ENCODE measurements at regions not wholly inside any gene's neighbourhood (a gene's known extent, or its start where the extent isn't known, plus 50 kb on each side); places are given as distances from the start of the nearest gene placed in this dataset.

GRCh38 chr13:50071379-50071778, 56.1 kb downstream of the KCNRG start:
- intact Hi-C loops (cut with micrococcal nuclease): no loop called here
- DNase-seq (no peak), ATAC-seq (ENCODE audit: low read depth) (no peak)
- peak overlapping the region in 1 of 2 donors; percentile 48 for H3K27ac ChIP-seq (ENCODE audit: low read length in 2 of 2)
- H3K9ac ChIP-seq (ENCODE audit: low read length): no peak overlapping the region
- H3K79me2 ChIP-seq (ENCODE audit: control insufficient read depth, insufficient read depth, low read length): peaks cover 98% of the 10 kb centered on the region
- H3K27me3 Mint-ChIP-seq: no peaks in the 10 kb centered on the region
- H3K4me2 ChIP-seq (replicated peaks; ENCODE audit: low read depth, low read length, poor library complexity, severe bottlenecking): peak overlapping the region; percentile 11
- no peak overlapping the region for H3K27ac Mint-ChIP-seq
- peaks cover 10 to 30% of the 10 kb centered on the region in 2 donors for H3K4me1 ChIP-seq (ENCODE audit: control insufficient read depth in 2 of 2, insufficient read depth in 2 of 2, low read length in 2 of 2)
- H3K4me3 Mint-ChIP-seq: no peak overlapping the region
- peaks cover 35% of the 10 kb centered on the region for H3K4me1 Mint-ChIP-seq
- CTCF ChIA-PET: no interaction called here
- no peaks in the 10 kb centered on the region for H3K27me3 ChIP-seq (replicated peaks in 1 of 4; ENCODE audit: control extremely low read depth in 1 of 4, control insufficient read depth in 3 of 4, insufficient read depth in 4 of 4, low read length in 3 of 4)
- no peaks in the 10 kb centered on the region for H3K9me3 Mint-ChIP-seq (ENCODE audit: insufficient read depth)
- H2AFZ ChIP-seq (ENCODE audit: insufficient read depth, low read depth, low read length, poor library complexity, severe bottlenecking): no peak overlapping the region
- H3K4me3 ChIP-seq (ENCODE audit: control extremely low read depth in 1 of 5, extremely low read depth in 1 of 5, insufficient read depth in 1 of 5, low read depth in 2 of 5, low read length in 4 of 5): no peak overlapping the region
- TF ChIP-seq CTCF (IDR thresholded peaks at IDR 0.05) (no peak), EZH2 (IDR thresholded peaks at IDR 0.05; ENCODE audit: borderline replicate concordance, insufficient read depth, low read depth, low read length, poor library complexity, severe bottlenecking) (no peak)
- H3K36me3 ChIP-seq (replicated peaks in 1 of 2; ENCODE audit: control extremely low read depth in 1 of 2, control insufficient read depth in 1 of 2, extremely low read depth in 1 of 2, insufficient read depth in 2 of 2, low read length in 1 of 2): peaks cover 15 to 34% of the 10 kb centered on the region in 2 experiments
- WGBS (ENCODE audit: insufficient coverage): no CpG with 5 or more reads among the region's 2 CpGs
- peaks cover 6% of the 10 kb centered on the region for H4K20me1 ChIP-seq (ENCODE audit: control insufficient read depth, insufficient read depth, low read length, poor library complexity, severe bottlenecking)
- POLR2A ChIA-PET: interaction anchor here (1.0 to 1.7 kb wide), 2 partner anchors 10 to 54 kb away, joined by 6 to 8 read pairs; no protein-coding TSS in a partner anchor
- no peaks in the 10 kb centered on the region for H3K9me3 ChIP-seq (ENCODE audit: control extremely low read depth in 1 of 3, control insufficient read depth in 2 of 3, insufficient read depth in 1 of 3, low read length in 2 of 3)

- H3K4me2 ChIP-seq (replicated peaks; ENCODE audit: low read depth, low read length, poor library complexity, severe bottlenecking): no peak overlapping the region
- ATAC-seq (ENCODE audit: low read depth) (no peak), DNase-seq (no peak)
- CTCF ChIA-PET: no interaction called here
- Mint-ChIP-seq H3K9me3 (ENCODE audit: insufficient read depth) (no peaks in the 10 kb centered on the region), H3K4me1 (peaks cover 45% of the 10 kb centered on the region), H3K4me3 (no peak overlapping the region), H3K27me3 (no peaks in the 10 kb centered on the region), H3K27ac (no peak overlapping the region)
- POLR2A ChIA-PET: interaction anchor here (0.9 to 1.7 kb wide), 2 partner anchors 18 to 53 kb away, joined by 6 to 8 read pairs; no protein-coding TSS in a partner anchor
- H3K79me2 ChIP-seq (ENCODE audit: control insufficient read depth, insufficient read depth, low read length): peaks cover 98% of the 10 kb centered on the region
- peaks cover 10 to 40% of the 10 kb centered on the region in 2 donors for H3K4me1 ChIP-seq (ENCODE audit: control insufficient read depth in 2 of 2, insufficient read depth in 2 of 2, low read length in 2 of 2)
- H3K9ac ChIP-seq (ENCODE audit: low read length): no peak overlapping the region
- H3K27ac ChIP-seq (ENCODE audit: low read length in 2 of 2): no peak overlapping the region
- no peak overlapping the region for H3K4me3 ChIP-seq (ENCODE audit: control extremely low read depth in 1 of 5, extremely low read depth in 1 of 5, insufficient read depth in 1 of 5, low read depth in 2 of 5, low read length in 4 of 5)
- intact Hi-C loops (cut with micrococcal nuclease): loop anchor here (1.0 kb wide), 1 partner anchor 10 kb away; no protein-coding TSS in a partner anchor
- no peak for TF ChIP-seq EZH2 (IDR thresholded peaks at IDR 0.05; ENCODE audit: borderline replicate concordance, insufficient read depth, low read depth, low read length, poor library complexity, severe bottlenecking)
- TF ChIP-seq CTCF (IDR thresholded peaks at IDR 0.05): no peak
- peaks cover 14 to 23% of the 10 kb centered on the region in 2 experiments for H3K36me3 ChIP-seq (replicated peaks in 1 of 2; ENCODE audit: control extremely low read depth in 1 of 2, control insufficient read depth in 1 of 2, extremely low read depth in 1 of 2, insufficient read depth in 2 of 2, low read length in 1 of 2)
- H2AFZ ChIP-seq (ENCODE audit: insufficient read depth, low read depth, low read length, poor library complexity, severe bottlenecking): no peak overlapping the region
- no peaks in the 10 kb centered on the region for H3K9me3 ChIP-seq (ENCODE audit: control extremely low read depth in 1 of 3, control insufficient read depth in 2 of 3, insufficient read depth in 1 of 3, low read length in 2 of 3)
- no peaks in the 10 kb centered on the region for H3K27me3 ChIP-seq (replicated peaks in 1 of 4; ENCODE audit: control extremely low read depth in 1 of 4, control insufficient read depth in 3 of 4, insufficient read depth in 4 of 4, low read length in 3 of 4)
- H4K20me1 ChIP-seq (ENCODE audit: control insufficient read depth, insufficient read depth, low read length, poor library complexity, severe bottlenecking): peaks cover 9% of the 10 kb centered on the region
Observed at GRCh38 chr13:50072676-50073075, 57.4 kb downstream of the KCNRG start.
